GM21390 (cell line): ENCODE measurements at regions not wholly inside any gene's neighbourhood (a gene's known extent, or its start where the extent isn't known, plus 50 kb on each side); places are given as distances from the start of the nearest gene placed in this dataset.

Source experiments
- ATAC-seq: cut with Tn5 transposase; IDR thresholded peaks from one replicate; pipeline ENCODE4 v1.9.1; 2021; ENCODE audit not compliant: unreplicated experiment

GRCh38 chr5:54655266-54655665 lies 137.7 kb downstream of the SNX18 start:
- ATAC-seq = no peak

GRCh38 chr5:54653956-54654614 lies 136.5 kb downstream of the SNX18 start:
- ATAC-seq = no peak

- no peak for ATAC-seq
Observed at GRCh38 chr5:54651482-54652076, 134.0 kb downstream of the SNX18 start.

GRCh38 chr5:54649041-54649504 lies 131.5 kb downstream of the SNX18 start:
- no peak for ATAC-seq

GRCh38 chr5:54646356-54647101 lies 129.0 kb downstream of the SNX18 start:
- ATAC-seq = peak; percentile 90

GRCh38 chr5:54645882-54646355 lies 128.4 kb downstream of the SNX18 start:
- ATAC-seq = no peak

- ATAC-seq = no peak
Observed at GRCh38 chr5:54644226-54644625, 126.7 kb downstream of the SNX18 start.

GRCh38 chr5:54643685-54644106 lies 126.1 kb downstream of the SNX18 start:
- no peak for ATAC-seq

GRCh38 chr5:54639621-54640020 lies 122.1 kb downstream of the SNX18 start:
- ATAC-seq = no peak

- ATAC-seq = no peak
Observed at GRCh38 chr5:54638106-54638505, 120.5 kb downstream of the SNX18 start.

GRCh38 chr5:54637654-54638053 lies 120.1 kb downstream of the SNX18 start:
- ATAC-seq = no peak

GRCh38 chr5:54634089-54634488 lies 116.5 kb downstream of the SNX18 start:
- no peak for ATAC-seq

GRCh38 chr5:54632131-54632701 lies 114.7 kb downstream of the SNX18 start:
- ATAC-seq = no peak

GRCh38 chr5:54630738-54631359 lies 113.3 kb downstream of the SNX18 start:
- no peak for ATAC-seq

- ATAC-seq = no peak
Observed at GRCh38 chr5:54629115-54629514, 111.6 kb downstream of the SNX18 start.

- no peak for ATAC-seq
Observed at GRCh38 chr5:54628050-54628449, 110.5 kb downstream of the SNX18 start.

GRCh38 chr5:54626407-54626806 lies 108.8 kb downstream of the SNX18 start:
- no peak for ATAC-seq

GRCh38 chr5:54624805-54625568 lies 107.4 kb downstream of the SNX18 start:
- no peak for ATAC-seq

- no peak for ATAC-seq
Observed at GRCh38 chr5:54621709-54622108, 104.2 kb downstream of the SNX18 start.

- no peak for ATAC-seq
Observed at GRCh38 chr5:54621048-54621447, 103.5 kb downstream of the SNX18 start.
